ENCODE measurements at regions not wholly inside any gene's neighbourhood (a gene's known extent, or its start where the extent isn't known, plus 50 kb on each side); places are given as distances from the start of the nearest gene placed in this dataset.

- no peak; the same call in 1 of the 2 replicates for TF ChIP-seq FOXJ3 (CRISPR knock-in tag; IDR thresholded peaks at IDR 0.05)
- TF ChIP-seq MXI1 (IDR thresholded peaks at IDR 0.05; ENCODE audit: low read depth, low read length): peak; percentile 75; the same call in 1 of the 2 replicates
- no peak for TF ChIP-seq FOXM1 (IDR thresholded peaks at IDR 0.05; ENCODE audit: low read depth)
- no peak for TF ChIP-seq GABPA (IDR thresholded peaks at IDR 0.05; ENCODE audit: low read depth)
- TF ChIP-seq SIN3A (IDR thresholded peaks at IDR 0.05; ENCODE audit: borderline replicate concordance, low read depth, low read length): no peak
- peak; percentile 22; the same call in 1 of the 2 replicates for TF ChIP-seq GATA2 (CRISPR knock-in tag; IDR thresholded peaks at IDR 0.05)
- peak; percentile 66 for TF ChIP-seq CHD2 (IDR thresholded peaks at IDR 0.05; ENCODE audit: low read length, partially characterized antibody)
- peak; percentile 23 for TF ChIP-seq RAD21 (IDR thresholded peaks at IDR 0.05; ENCODE audit: low read length)
- TF ChIP-seq, protein P1, sequence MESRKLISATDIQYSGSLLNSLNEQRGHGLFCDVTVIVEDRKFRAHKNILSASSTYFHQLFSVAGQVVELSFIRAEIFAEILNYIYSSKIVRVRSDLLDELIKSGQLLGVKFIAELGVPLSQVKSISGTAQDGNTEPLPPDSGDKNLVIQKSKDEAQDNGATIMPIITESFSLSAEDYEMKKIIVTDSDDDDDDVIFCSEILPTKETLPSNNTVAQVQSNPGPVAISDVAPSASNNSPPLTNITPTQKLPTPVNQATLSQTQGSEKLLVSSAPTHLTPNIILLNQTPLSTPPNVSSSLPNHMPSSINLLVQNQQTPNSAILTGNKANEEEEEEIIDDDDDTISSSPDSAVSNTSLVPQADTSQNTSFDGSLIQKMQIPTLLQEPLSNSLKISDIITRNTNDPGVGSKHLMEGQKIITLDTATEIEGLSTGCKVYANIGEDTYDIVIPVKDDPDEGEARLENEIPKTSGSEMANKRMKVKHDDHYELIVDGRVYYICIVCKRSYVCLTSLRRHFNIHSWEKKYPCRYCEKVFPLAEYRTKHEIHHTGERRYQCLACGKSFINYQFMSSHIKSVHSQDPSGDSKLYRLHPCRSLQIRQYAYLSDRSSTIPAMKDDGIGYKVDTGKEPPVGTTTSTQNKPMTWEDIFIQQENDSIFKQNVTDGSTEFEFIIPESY (IDR thresholded peaks at IDR 0.05; ENCODE audit: borderline replicate concordance, low read depth): no peak
- TF ChIP-seq EP300 (IDR thresholded peaks at IDR 0.05; ENCODE audit: borderline replicate concordance in 1 of 2, low read depth in 1 of 2, low read length in 1 of 2): peak in 1 of 2 experiments; percentile 63; a peak in 1 of 4 replicates
- TF ChIP-seq, protein P2, sequence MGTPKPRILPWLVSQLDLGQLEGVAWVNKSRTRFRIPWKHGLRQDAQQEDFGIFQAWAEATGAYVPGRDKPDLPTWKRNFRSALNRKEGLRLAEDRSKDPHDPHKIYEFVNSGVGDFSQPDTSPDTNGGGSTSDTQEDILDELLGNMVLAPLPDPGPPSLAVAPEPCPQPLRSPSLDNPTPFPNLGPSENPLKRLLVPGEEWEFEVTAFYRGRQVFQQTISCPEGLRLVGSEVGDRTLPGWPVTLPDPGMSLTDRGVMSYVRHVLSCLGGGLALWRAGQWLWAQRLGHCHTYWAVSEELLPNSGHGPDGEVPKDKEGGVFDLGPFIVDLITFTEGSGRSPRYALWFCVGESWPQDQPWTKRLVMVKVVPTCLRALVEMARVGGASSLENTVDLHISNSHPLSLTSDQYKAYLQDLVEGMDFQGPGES (IDR thresholded peaks at IDR 0.05; ENCODE audit: low read depth, low read length): no peak
- no peak for TF ChIP-seq RFX5 (IDR thresholded peaks at IDR 0.05; ENCODE audit: low read length)
- H3K9me3 ChIP-seq: no peaks in the 10 kb centered on the region
- no peak overlapping the region for H2AFZ ChIP-seq (ENCODE audit: low read depth)
- H3K4me1 ChIP-seq (ENCODE audit: control insufficient read depth in 1 of 2, insufficient read depth in 2 of 2, low read depth in 1 of 2, low read length in 1 of 2): peaks cover 15 to 76% of the 10 kb centered on the region in 2 experiments; a peak in 3 of 4 replicates
- no peak overlapping the region for H3K4me3 ChIP-seq (ENCODE audit: low read depth in 2 of 2, low read length in 1 of 2)
- ChIA-PET POLR2A (interaction anchor here (1.0 to 2.6 kb wide), 7 partner anchors 9 to 44 kb away, joined by 3 to 12 read pairs (median 7); no protein-coding TSS in a partner anchor), CTCF (interaction anchor here (0.7 to 15.0 kb wide), 20 partner anchors 9 to 251 kb away, joined by 3 to 144 read pairs (median 4); no protein-coding TSS in a partner anchor)
- 0 out of 2 replicates have a peak, but pooled peaks cover under 1% of the 10 kb centered on the region for H3K79me2 ChIP-seq (ENCODE audit: insufficient read depth)
- no peak overlapping the region for H3K4me2 ChIP-seq
- DNase-seq: peak; percentile 86
- no peak overlapping the region for H3K9ac ChIP-seq
- 60% methylated on average over 7 of the region's 22 CpGs for WGBS (ENCODE audit: low lambda C conversion rate)
- H3K27ac ChIP-seq (ENCODE audit: low read depth in 2 of 2, low read length in 1 of 2): peak overlapping the region; percentile 28 to 99; a peak in 3 of 4 replicates
- no peaks in the 10 kb centered on the region for H3K36me3 ChIP-seq (replicated peaks in 1 of 2; ENCODE audit: control insufficient read depth in 1 of 2, insufficient read depth in 2 of 2, low read length in 1 of 2)
- no peaks in the 10 kb centered on the region for H4K20me1 ChIP-seq (ENCODE audit: insufficient read depth)
- H3K9me2 ChIP-seq: no peaks in the 10 kb centered on the region
- H3K27me3 ChIP-seq (ENCODE audit: insufficient read depth): no peaks in the 10 kb centered on the region
- no peaks in the 10 kb centered on the region for H3F3A ChIP-seq (replicated peaks; ENCODE audit: insufficient read depth)
Measured at GRCh38 chr16:85366031-85366763, 246.9 kb upstream of the GSE1 start.

DNA sequence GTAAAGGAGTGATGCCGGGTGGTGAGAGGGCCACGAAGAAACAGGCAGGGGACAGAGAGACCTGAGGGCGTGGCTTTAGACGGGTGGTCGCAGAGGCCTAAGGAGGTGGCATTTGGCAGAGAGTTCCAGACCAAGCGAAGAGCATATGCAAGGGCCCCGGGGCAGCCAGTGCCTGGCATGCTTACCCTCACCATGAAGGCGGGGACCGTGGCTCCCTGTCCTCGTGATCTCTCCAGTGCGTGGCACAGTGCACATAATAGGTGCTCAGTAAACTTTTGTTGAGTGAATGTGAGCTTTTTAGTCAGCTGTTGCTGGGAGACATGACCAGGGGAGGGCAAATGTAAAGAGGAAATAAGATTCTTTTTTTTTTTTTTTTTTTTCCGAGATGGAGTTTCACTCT lies 245.6 kb upstream of the GSE1 start:
- Histone ChIP-seq H3F3A (replicated peaks; ENCODE audit: insufficient read depth) (peaks cover 1% of the 10 kb centered on the region), H3K36me3 (replicated peaks in 1 of 2; ENCODE audit: control insufficient read depth in 1 of 2, insufficient read depth in 2 of 2, low read length in 1 of 2) (no peaks in the 10 kb centered on the region), H3K27ac (ENCODE audit: low read depth in 2 of 2, low read length in 1 of 2) (peak overlapping the region in 1 of 2 experiments; percentile 99; a peak in 2 of 4 replicates), H2AFZ (ENCODE audit: low read depth) (no peak overlapping the region), H3K9ac (no peak overlapping the region), H3K79me2 (ENCODE audit: insufficient read depth) (0 out of 2 replicates have a peak, but pooled peaks cover 2% of the 10 kb centered on the region), H3K4me3 (ENCODE audit: low read depth in 2 of 2, low read length in 1 of 2) (no peak overlapping the region), H3K27me3 (ENCODE audit: insufficient read depth) (no peaks in the 10 kb centered on the region), H4K20me1 (ENCODE audit: insufficient read depth) (no peaks in the 10 kb centered on the region), H3K9me3 (no peaks in the 10 kb centered on the region), H3K4me1 (ENCODE audit: control insufficient read depth in 1 of 2, insufficient read depth in 2 of 2, low read depth in 1 of 2, low read length in 1 of 2) (peaks cover 16 to 76% of the 10 kb centered on the region in 2 experiments), H3K4me2 (no peak overlapping the region), H3K9me2 (no peaks in the 10 kb centered on the region)
- no peak for DNase-seq
- ChIA-PET CTCF (interaction anchor here (0.6 to 15.0 kb wide), 9 partner anchors 11 to 243 kb away, joined by 3 to 144 read pairs (median 11); no protein-coding TSS in a partner anchor), POLR2A (interaction anchor here (0.6 to 2.6 kb wide), 3 partner anchors 11 to 253 kb away, joined by 3 to 11 read pairs (median 4); no protein-coding TSS in a partner anchor)
- 94% methylated on average over 12 of the region's 12 CpGs for WGBS (ENCODE audit: low lambda C conversion rate)
- no peak for TF ChIP-seq FOXM1 (IDR thresholded peaks at IDR 0.05; ENCODE audit: low read depth)
- TF ChIP-seq, protein P3, sequence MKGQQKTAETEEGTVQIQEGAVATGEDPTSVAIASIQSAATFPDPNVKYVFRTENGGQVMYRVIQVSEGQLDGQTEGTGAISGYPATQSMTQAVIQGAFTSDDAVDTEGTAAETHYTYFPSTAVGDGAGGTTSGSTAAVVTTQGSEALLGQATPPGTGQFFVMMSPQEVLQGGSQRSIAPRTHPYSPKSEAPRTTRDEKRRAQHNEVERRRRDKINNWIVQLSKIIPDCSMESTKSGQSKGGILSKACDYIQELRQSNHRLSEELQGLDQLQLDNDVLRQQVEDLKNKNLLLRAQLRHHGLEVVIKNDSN (IDR thresholded peaks at IDR 0.05; ENCODE audit: borderline replicate concordance, low read depth): no peak
- no peak for TF ChIP-seq MXI1 (IDR thresholded peaks at IDR 0.05; ENCODE audit: low read depth, low read length)
- TF ChIP-seq CHD2 (IDR thresholded peaks at IDR 0.05; ENCODE audit: low read length, partially characterized antibody): no peak
- TF ChIP-seq EP300 (IDR thresholded peaks at IDR 0.05; ENCODE audit: borderline replicate concordance in 1 of 2, low read depth in 1 of 2, low read length in 1 of 2): no peak
- TF ChIP-seq MEF2A (IDR thresholded peaks at IDR 0.05; ENCODE audit: borderline replicate concordance, low read depth): no peak
- TF ChIP-seq JUND (IDR thresholded peaks at IDR 0.05): no peak
